ENCODE measurements at regions not wholly inside any gene's neighbourhood (a gene's known extent, or its start where the extent isn't known, plus 50 kb on each side); places are given as distances from the start of the nearest gene placed in this dataset.
"Not testable (repeated sequence)": the region's sequence is repeated elsewhere in the genome, so short reads cannot be mapped to it uniquely, and the experiment has no call there.

DNA sequence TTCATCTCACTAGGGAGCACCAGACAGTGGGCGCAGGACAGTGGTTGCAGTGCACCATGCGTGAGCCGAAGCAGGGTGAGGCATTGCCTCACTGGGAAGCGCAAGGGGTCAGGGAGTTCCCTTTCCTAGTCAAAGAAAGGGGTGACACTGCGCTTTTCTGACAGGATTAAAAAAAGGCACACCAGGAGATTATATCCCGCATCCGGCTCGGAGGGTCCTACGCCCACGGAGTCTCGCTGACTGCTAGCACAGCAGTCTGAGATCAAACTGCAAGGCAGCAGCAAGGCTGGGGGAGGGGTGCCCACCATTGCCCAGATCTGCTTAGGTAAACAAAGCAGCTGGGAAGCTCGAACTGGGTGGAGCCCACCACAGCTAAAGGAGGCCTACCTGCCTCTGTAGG, 1416.7 kb upstream of the C9orf72 start:
- not testable (repeated sequence) for H3K27me3 ChIP-seq (ENCODE audit: insufficient read depth, low read length); H3K9ac ChIP-seq (ENCODE audit: low read depth, low read length); H3K4me1 ChIP-seq (ENCODE audit: insufficient read depth, low read length); H3K27ac ChIP-seq (ENCODE audit: low read length); H3K4me3 ChIP-seq (ENCODE audit: low read length); H3K36me3 ChIP-seq (ENCODE audit: insufficient read depth, low read depth, low read length)
- peaks cover 15% of the 10 kb centered on the region for H3K9me3 ChIP-seq (ENCODE audit: insufficient read depth, low read depth, low read length)

DNA sequence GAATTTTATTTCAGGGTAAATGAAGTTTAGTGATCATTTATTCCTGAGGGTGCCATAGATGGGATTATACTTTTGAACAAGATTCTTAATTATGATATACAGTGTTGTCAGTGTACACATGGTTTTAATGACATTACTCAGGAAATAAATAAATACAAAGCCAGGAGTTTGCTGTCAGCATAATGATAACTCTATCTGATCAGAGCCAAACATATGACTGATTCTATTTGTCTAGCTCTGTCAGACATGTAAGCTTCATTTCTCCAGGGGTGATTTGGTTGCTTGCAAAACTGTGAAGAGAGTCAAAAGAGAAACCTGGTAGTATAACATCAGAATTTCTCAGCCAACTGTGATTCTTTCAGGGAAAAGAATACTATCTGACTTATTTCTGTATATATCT, 1425.8 kb upstream of the C9orf72 start:
- Histone ChIP-seq H3K4me3 (ENCODE audit: low read length) (no peak overlapping the region), H3K36me3 (ENCODE audit: insufficient read depth, low read depth, low read length) (no peaks in the 10 kb centered on the region), H3K9ac (ENCODE audit: low read depth, low read length) (no peak overlapping the region), H3K9me3 (ENCODE audit: insufficient read depth, low read depth, low read length) (no peaks in the 10 kb centered on the region), H3K4me1 (ENCODE audit: insufficient read depth, low read length) (no peaks in the 10 kb centered on the region), H3K27me3 (ENCODE audit: insufficient read depth, low read length) (no peaks in the 10 kb centered on the region), H3K27ac (ENCODE audit: low read length) (no peak overlapping the region)

DNA sequence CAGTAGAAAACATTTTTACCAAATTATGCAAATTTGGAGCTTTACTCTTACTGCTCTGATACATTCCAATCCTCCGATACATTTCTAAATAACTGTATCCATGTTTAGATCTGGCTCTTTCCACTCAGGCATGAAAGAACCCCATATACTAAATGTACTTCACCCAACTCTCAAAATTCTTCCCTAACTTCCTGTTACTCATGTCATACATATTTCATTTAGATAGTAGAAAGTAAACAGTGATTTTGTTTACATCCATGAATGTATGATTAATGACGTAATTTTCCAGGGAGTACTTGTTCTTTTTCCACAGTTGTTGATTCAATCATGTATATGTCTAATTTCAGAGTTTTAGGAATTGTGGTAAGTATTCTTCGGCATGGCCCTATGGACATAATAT, 1426.5 kb upstream of the C9orf72 start:
- Histone ChIP-seq H3K4me1 (ENCODE audit: insufficient read depth, low read length) (no peaks in the 10 kb centered on the region), H3K9me3 (ENCODE audit: insufficient read depth, low read depth, low read length) (no peaks in the 10 kb centered on the region), H3K27ac (ENCODE audit: low read length) (no peak overlapping the region), H3K4me3 (ENCODE audit: low read length) (no peak overlapping the region), H3K9ac (ENCODE audit: low read depth, low read length) (no peak overlapping the region), H3K36me3 (ENCODE audit: insufficient read depth, low read depth, low read length) (no peaks in the 10 kb centered on the region), H3K27me3 (ENCODE audit: insufficient read depth, low read length) (no peaks in the 10 kb centered on the region)

DNA sequence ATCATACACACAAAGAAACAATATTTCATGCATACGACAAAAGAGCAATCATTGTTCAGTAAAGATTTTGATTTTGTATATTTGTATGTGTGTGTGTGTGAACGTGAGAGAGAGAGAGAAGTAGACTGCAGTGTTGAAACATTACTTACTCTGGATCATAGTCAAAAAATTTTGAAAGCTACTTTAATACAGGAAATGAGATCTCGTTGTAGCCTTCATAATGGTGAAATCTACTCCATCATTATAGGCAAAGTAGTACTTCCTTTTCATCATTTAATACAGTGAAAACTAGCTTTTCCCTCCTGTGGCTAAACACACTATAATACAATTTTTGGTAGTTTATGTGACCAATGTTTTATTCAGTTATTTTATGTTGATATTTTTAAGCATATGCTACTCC, 1427.7 kb upstream of the C9orf72 start:
- no peaks in the 10 kb centered on the region for H3K27me3 ChIP-seq (ENCODE audit: insufficient read depth, low read length)
- H3K27ac ChIP-seq (ENCODE audit: low read length): no peak overlapping the region
- H3K4me1 ChIP-seq (ENCODE audit: insufficient read depth, low read length): no peaks in the 10 kb centered on the region

DNA sequence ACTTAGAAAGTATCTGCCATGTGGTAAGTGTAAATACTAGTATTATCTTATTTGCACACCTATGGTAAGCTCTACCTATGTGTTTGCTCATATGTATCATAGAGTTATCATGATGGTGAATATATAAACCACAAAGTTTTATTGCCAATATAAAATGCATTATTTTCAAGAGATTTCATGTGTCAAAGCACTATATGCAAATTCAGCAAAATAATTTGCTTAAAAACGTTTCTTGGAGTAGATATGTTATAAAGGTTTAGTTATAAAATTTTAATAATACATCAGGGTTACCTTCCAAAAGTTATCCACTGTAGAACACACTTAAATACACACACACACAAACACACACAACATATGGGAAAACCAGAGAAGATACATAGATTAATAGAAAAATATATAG, 1431.7 kb upstream of the C9orf72 start:
- no peaks in the 10 kb centered on the region for H3K36me3 ChIP-seq (ENCODE audit: insufficient read depth, low read depth, low read length)
- H3K4me1 ChIP-seq (ENCODE audit: insufficient read depth, low read length): no peaks in the 10 kb centered on the region
- H3K9ac ChIP-seq (ENCODE audit: low read depth, low read length): no peak overlapping the region
- no peaks in the 10 kb centered on the region for H3K9me3 ChIP-seq (ENCODE audit: insufficient read depth, low read depth, low read length)
- H3K4me3 ChIP-seq (ENCODE audit: low read length): no peak overlapping the region
- H3K27ac ChIP-seq (ENCODE audit: low read length): no peak overlapping the region
- no peaks in the 10 kb centered on the region for H3K27me3 ChIP-seq (ENCODE audit: insufficient read depth, low read length)

More for the DNA sequence above, 1427.7 kb upstream of the C9orf72 start:
- no peaks in the 10 kb centered on the region for H3K9me3 ChIP-seq (ENCODE audit: insufficient read depth, low read depth, low read length)
- H3K4me3 ChIP-seq (ENCODE audit: low read length): no peak overlapping the region
- H3K9ac ChIP-seq (ENCODE audit: low read depth, low read length): no peak overlapping the region
- H3K36me3 ChIP-seq (ENCODE audit: insufficient read depth, low read depth, low read length): no peaks in the 10 kb centered on the region

DNA sequence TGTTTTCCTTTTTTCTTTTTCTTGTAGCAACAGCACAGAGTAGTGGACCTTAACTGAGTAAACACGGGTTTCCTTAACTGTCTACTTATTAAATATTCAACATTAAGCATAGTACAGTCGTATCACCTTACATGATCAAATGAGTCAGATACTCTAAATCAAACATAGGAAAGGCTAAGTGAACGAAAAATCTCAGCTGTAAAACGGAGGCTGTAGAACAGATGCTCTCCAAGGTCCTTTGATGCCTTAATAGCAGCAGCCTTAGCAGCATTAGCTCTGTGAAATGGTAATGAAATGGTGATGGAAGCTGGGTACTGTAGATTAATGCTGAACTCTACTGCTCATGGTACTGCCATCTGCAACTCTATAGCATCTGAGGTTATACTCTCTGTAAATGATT, 1433.3 kb upstream of the C9orf72 start:
- no peaks in the 10 kb centered on the region for H3K36me3 ChIP-seq (ENCODE audit: insufficient read depth, low read depth, low read length)
- H3K4me3 ChIP-seq (ENCODE audit: low read length): no peak overlapping the region
- no peaks in the 10 kb centered on the region for H3K9me3 ChIP-seq (ENCODE audit: insufficient read depth, low read depth, low read length)
- H3K4me1 ChIP-seq (ENCODE audit: insufficient read depth, low read length): no peaks in the 10 kb centered on the region
- no peak overlapping the region for H3K27ac ChIP-seq (ENCODE audit: low read length)
- no peak overlapping the region for H3K9ac ChIP-seq (ENCODE audit: low read depth, low read length)
- H3K27me3 ChIP-seq (ENCODE audit: insufficient read depth, low read length): no peaks in the 10 kb centered on the region

DNA sequence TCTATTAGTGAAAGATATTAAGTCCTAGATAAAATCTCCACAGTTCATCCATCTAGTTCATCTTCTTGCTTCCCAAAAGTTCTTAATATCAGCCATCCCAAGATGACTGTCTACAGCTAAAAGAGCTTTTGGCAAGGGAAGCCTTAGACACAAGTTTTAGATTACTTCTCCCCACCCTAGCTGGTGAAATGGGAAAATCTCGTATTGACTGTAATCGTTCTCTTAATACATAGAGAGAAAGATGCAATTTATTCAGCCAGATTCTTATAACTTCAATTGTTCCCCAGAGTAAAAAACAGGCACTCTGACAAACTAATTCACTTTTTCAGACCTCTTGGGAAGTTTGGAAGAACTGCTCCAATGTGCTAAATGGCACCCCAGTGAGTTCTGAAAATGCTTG, 1439.6 kb upstream of the C9orf72 start:
- Histone ChIP-seq H3K27ac (ENCODE audit: low read length) (no peak overlapping the region), H3K36me3 (ENCODE audit: insufficient read depth, low read depth, low read length) (no peaks in the 10 kb centered on the region), H3K27me3 (ENCODE audit: insufficient read depth, low read length) (no peaks in the 10 kb centered on the region), H3K4me1 (ENCODE audit: insufficient read depth, low read length) (no peaks in the 10 kb centered on the region), H3K9me3 (ENCODE audit: insufficient read depth, low read depth, low read length) (no peaks in the 10 kb centered on the region), H3K4me3 (ENCODE audit: low read length) (no peak overlapping the region), H3K9ac (ENCODE audit: low read depth, low read length) (no peak overlapping the region)

DNA sequence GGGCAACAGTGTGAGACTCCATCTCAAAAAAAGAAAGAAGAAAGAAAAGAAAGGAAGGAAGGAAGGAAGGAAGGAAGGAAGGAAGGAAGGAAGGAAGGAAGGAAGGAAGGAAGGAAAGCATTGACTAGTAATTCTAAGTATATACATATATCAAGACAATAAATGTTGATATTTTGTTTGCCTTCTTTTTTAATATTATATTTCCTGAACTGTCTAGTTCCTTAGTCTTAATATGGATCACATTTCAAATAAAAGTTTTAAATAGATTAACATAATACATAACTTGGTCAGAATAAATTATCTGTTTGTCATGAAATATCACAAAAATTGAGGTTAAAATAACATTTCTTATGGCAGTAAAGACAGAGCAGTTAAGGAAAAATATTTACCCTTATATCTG, 1448.4 kb upstream of the C9orf72 start:
- no peaks in the 10 kb centered on the region for H3K9me3 ChIP-seq (ENCODE audit: insufficient read depth, low read depth, low read length)
- no peaks in the 10 kb centered on the region for H3K4me1 ChIP-seq (ENCODE audit: insufficient read depth, low read length)
- H3K27me3 ChIP-seq (ENCODE audit: insufficient read depth, low read length): no peaks in the 10 kb centered on the region
- no peak overlapping the region for H3K9ac ChIP-seq (ENCODE audit: low read depth, low read length)
- no peaks in the 10 kb centered on the region for H3K36me3 ChIP-seq (ENCODE audit: insufficient read depth, low read depth, low read length)
- H3K4me3 ChIP-seq (ENCODE audit: low read length): no peak overlapping the region
- H3K27ac ChIP-seq (ENCODE audit: low read length): no peak overlapping the region

DNA sequence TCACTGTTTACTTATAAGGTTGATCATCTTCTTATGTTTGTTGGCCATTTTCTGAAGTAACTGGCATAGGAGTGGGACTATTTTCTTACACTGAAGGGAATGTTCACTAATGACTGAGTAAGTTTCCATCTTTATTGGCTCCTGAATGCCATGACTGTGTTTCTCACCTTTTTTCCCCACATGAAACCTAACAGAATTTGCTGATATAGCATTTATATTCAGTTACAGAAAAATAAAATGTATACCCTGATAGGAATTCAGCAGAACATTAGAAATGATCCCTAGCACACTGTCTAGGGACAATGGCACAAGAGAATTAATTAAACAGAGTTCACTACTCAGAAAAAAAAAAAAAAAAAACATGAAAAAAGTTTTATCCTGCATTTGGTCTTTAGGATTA, 1465.1 kb upstream of the C9orf72 start:
- H3K36me3 ChIP-seq (ENCODE audit: insufficient read depth, low read depth, low read length): no peaks in the 10 kb centered on the region
- no peaks in the 10 kb centered on the region for H3K27me3 ChIP-seq (ENCODE audit: insufficient read depth, low read length)
- no peaks in the 10 kb centered on the region for H3K4me1 ChIP-seq (ENCODE audit: insufficient read depth, low read length)
- no peak overlapping the region for H3K4me3 ChIP-seq (ENCODE audit: low read length)
- no peak overlapping the region for H3K27ac ChIP-seq (ENCODE audit: low read length)
- no peak overlapping the region for H3K9ac ChIP-seq (ENCODE audit: low read depth, low read length)
- H3K9me3 ChIP-seq (ENCODE audit: insufficient read depth, low read depth, low read length): no peaks in the 10 kb centered on the region

DNA sequence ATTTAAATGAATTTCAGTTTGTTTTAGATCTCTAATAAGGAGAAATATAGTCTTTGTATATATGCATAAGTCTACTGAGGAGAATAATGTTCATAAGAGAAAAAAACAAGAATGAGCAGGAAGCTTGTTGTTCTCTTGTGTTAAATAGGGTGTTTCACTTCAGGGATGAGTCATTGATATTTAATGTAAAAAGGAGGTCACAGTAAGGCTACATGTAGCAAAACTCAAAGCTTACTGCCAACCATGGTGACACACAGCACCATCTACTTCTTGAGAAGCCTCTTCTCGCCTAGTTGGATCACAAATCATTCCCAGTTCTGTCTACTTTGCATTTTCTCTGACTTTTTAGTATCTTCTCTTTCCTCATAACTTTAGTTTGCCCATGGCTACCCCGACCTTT, 1466.0 kb upstream of the C9orf72 start:
- no peak overlapping the region for H3K27ac ChIP-seq (ENCODE audit: low read length)
- no peak overlapping the region for H3K9ac ChIP-seq (ENCODE audit: low read depth, low read length)
- H3K27me3 ChIP-seq (ENCODE audit: insufficient read depth, low read length): no peaks in the 10 kb centered on the region
- no peaks in the 10 kb centered on the region for H3K36me3 ChIP-seq (ENCODE audit: insufficient read depth, low read depth, low read length)
- no peak overlapping the region for H3K4me3 ChIP-seq (ENCODE audit: low read length)
- H3K9me3 ChIP-seq (ENCODE audit: insufficient read depth, low read depth, low read length): no peaks in the 10 kb centered on the region
- H3K4me1 ChIP-seq (ENCODE audit: insufficient read depth, low read length): no peaks in the 10 kb centered on the region

DNA sequence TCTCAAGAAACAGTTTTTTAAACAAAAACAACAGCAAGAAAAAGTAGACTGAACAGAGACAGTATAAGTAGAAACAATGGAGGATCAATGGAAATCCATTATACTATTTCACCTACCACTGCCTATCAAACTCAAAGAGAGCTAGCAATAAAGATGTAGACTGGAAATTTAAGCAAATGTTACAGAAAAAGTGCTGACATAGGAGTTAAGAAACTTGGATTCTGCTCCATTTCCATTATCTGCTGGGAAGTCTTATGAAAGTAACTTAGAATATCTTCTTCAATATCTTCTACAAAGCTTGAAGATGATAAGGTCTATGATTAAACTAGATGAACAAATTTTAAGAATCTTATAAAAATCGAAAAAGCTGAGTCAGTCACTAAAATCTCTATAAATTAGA, 1469.8 kb upstream of the C9orf72 start:
- Histone ChIP-seq H3K27ac (ENCODE audit: low read length) (no peak overlapping the region), H3K9me3 (ENCODE audit: insufficient read depth, low read depth, low read length) (no peaks in the 10 kb centered on the region), H3K9ac (ENCODE audit: low read depth, low read length) (no peak overlapping the region), H3K36me3 (ENCODE audit: insufficient read depth, low read depth, low read length) (no peaks in the 10 kb centered on the region), H3K4me1 (ENCODE audit: insufficient read depth, low read length) (no peaks in the 10 kb centered on the region), H3K27me3 (ENCODE audit: insufficient read depth, low read length) (no peaks in the 10 kb centered on the region), H3K4me3 (ENCODE audit: low read length) (no peak overlapping the region)

DNA sequence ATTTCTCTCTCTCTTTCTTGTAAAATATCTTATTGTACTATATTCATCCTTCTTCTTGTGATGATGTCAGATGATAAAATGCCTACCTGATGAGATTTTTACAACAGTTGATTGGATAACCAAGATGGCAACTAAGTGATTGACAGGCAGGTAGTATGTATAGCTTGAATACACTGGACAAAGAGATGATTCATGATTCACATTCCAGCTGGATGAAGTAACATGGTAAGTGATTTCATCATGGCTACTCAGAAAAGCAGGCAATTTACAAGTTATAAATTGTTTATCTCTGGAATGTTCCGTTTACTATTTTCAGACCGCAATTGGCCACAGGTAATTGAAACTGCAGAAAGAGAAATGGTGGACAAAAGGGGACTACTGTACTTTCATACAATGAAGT, 1471.7 kb upstream of the C9orf72 start:
- no peak overlapping the region for H3K4me3 ChIP-seq (ENCODE audit: low read length)
- H3K4me1 ChIP-seq (ENCODE audit: insufficient read depth, low read length): no peaks in the 10 kb centered on the region
- no peaks in the 10 kb centered on the region for H3K9me3 ChIP-seq (ENCODE audit: insufficient read depth, low read depth, low read length)
- H3K9ac ChIP-seq (ENCODE audit: low read depth, low read length): no peak overlapping the region
- H3K36me3 ChIP-seq (ENCODE audit: insufficient read depth, low read depth, low read length): no peaks in the 10 kb centered on the region
- H3K27me3 ChIP-seq (ENCODE audit: insufficient read depth, low read length): no peaks in the 10 kb centered on the region
- no peak overlapping the region for H3K27ac ChIP-seq (ENCODE audit: low read length)

DNA sequence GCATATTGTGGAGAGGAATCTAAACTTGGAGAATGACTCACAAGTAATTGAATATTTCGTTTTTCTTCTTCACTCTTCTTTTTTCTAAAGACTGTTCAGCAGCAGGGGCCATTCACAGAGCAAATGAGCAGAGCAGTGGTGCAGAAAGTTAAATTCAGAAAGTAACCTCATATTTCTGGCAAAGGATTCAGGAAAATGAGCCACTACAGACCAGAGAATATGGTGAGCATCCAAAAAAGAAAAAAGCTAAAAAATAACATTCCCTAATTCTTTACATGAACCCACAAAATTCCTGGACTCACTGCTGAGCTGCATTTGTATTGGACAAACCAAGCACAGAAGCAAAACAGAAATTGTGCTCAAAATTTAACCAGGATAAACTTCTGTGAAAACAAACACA, 1486.8 kb upstream of the C9orf72 start:
- Histone ChIP-seq H3K27ac (ENCODE audit: low read length) (no peak overlapping the region), H3K36me3 (ENCODE audit: insufficient read depth, low read depth, low read length) (no peaks in the 10 kb centered on the region), H3K4me1 (ENCODE audit: insufficient read depth, low read length) (no peaks in the 10 kb centered on the region), H3K9me3 (ENCODE audit: insufficient read depth, low read depth, low read length) (no peaks in the 10 kb centered on the region), H3K9ac (ENCODE audit: low read depth, low read length) (no peak overlapping the region), H3K4me3 (ENCODE audit: low read length) (no peak overlapping the region), H3K27me3 (ENCODE audit: insufficient read depth, low read length) (no peaks in the 10 kb centered on the region)

All from iPS-20b (cell line).